Panc1 (cell line): ENCODE measurements at regions not wholly inside any gene's neighbourhood (a gene's known extent, or its start where the extent isn't known, plus 50 kb on each side); places are given as distances from the start of the nearest gene placed in this dataset.

Source experiments
- ATAC-seq: fragments of 200-7000 bp; cut with Tn5 transposase; 2 replicates; pipeline ENCODE4 v1.9.1; 2020; ENCODE audit warnings: mild to moderate bottlenecking, moderate library complexity
- BruUV-seq: library from RNA; stranded (reverse); fragments of 400-500 nt; replicated peaks from 2 replicates; lab custom pipeline; 2021; lab: Mats Ljungman, UMichigan
- CTCF ChIA-PET: fragments of 300-600 bp; sonication (Branson Sonifier 250); formaldehyde crosslinking; loops from one replicate; lab custom pipeline; 2022; ENCODE audit warnings: antibody characterized with exemption; lab: Charles Lee
- POLR2A ChIA-PET: fragments of 300-600 bp; sonication (Branson Sonifier 250); formaldehyde crosslinking; loops from one replicate; lab custom pipeline; 2022; ENCODE audit warnings: antibody characterized with exemption; lab: Charles Lee
- DNase-seq: peaks from one replicate; pipeline ENCODE4 v3.0.0-alpha.2; 2010; ENCODE audit warnings: low read depth, low spot score
- H3K27ac ChIP-seq: 2 replicates; pipeline ENCODE4 v1.5.1; 2011; ENCODE audit warnings: mild to moderate bottlenecking, low read length, inconsistent platforms
- H3K27me3 ChIP-seq: fragments of 200-500 bp; sonication (Bioruptor generic); 2 replicates; pipeline ENCODE4 v1.6.0; 2014; ENCODE audit warnings: low read length, inconsistent platforms; ENCODE audit not compliant: control insufficient read depth, insufficient read depth
- H3K36me3 ChIP-seq: fragments of 200-500 bp; sonication (Bioruptor generic); 2 replicates; pipeline ENCODE4 v1.5.1; 2014; ENCODE audit warnings: inconsistent platforms, mild to moderate bottlenecking, low read length, moderate library complexity; ENCODE audit not compliant: control insufficient read depth, insufficient read depth
- H3K4me1 ChIP-seq: 2 replicates; pipeline ENCODE4 v1.5.1; 2011; ENCODE audit warnings: inconsistent platforms, mild to moderate bottlenecking, low read length, moderate library complexity; ENCODE audit not compliant: control insufficient read depth, insufficient read depth
- H3K4me3 ChIP-seq, 2 experiments: 2 replicates each; pipeline ENCODE4 v1.5.1; 2011 to 2012; ENCODE audit warnings: low read depth in 2 of 2, low read length in 2 of 2, mild to moderate bottlenecking in 2 of 2, inconsistent platforms in 1 of 2, moderate library complexity in 1 of 2
- H3K9me3 ChIP-seq: fragments of 200-500 bp; sonication (Bioruptor generic); 2 replicates; pipeline ENCODE4 v1.5.1; 2014; ENCODE audit warnings: low read depth, mild to moderate bottlenecking, inconsistent platforms, low read length, moderate library complexity; ENCODE audit not compliant: control insufficient read depth, insufficient read depth
- POLR2AphosphoS5 ChIP-seq: IDR thresholded peaks from 2 replicates; pipeline ENCODE4 v1.6.1; 2012; ENCODE audit warnings: mild to moderate bottlenecking, low read depth, low read length, moderate library complexity
- REST ChIP-seq, 2 experiments: IDR thresholded peaks; 2 replicates each; pipeline ENCODE4 v1.6.1; 2011 to 2012; ENCODE audit warnings: low read depth in 2 of 2, control low read depth in 1 of 2, low read length in 1 of 2, mild to moderate bottlenecking in 1 of 2, moderate library complexity in 1 of 2; ENCODE audit not compliant: insufficient read depth in 1 of 2
- SIN3A ChIP-seq: IDR thresholded peaks from 2 replicates; pipeline ENCODE4 v1.6.1; 2012; ENCODE audit warnings: low read depth, mild to moderate bottlenecking, low read length, moderate library complexity, borderline replicate concordance; ENCODE audit not compliant: insufficient read depth
- TCF7L2 ChIP-seq: IDR thresholded peaks from 2 replicates; pipeline ENCODE4 v1.6.1; 2011; ENCODE audit warnings: mild to moderate bottlenecking, low read depth, low read length, inconsistent platforms
- in situ Hi-C: cut with HindIII; loops from 2 replicates; pipeline ENCODE4 v1.10.0; 2016; ENCODE audit warnings: low sequenced_read_pairs, low pct_unique_long_range_greater_than_20kb
- intact Hi-C: fragments of 100-400 bp; cut with micrococcal nuclease; formaldehyde crosslinking; loops from one replicate; pipeline ENCODE4 v1.10.0; 2022; ENCODE audit not compliant: unreplicated experiment
- TF ChIP-seq, protein P1 (sequence below): fragments of 450-650 bp; IDR thresholded peaks from 2 replicates; pipeline ENCODE4 v1.5.1; 2017; ENCODE audit warnings: mild to moderate bottlenecking

DNA sequence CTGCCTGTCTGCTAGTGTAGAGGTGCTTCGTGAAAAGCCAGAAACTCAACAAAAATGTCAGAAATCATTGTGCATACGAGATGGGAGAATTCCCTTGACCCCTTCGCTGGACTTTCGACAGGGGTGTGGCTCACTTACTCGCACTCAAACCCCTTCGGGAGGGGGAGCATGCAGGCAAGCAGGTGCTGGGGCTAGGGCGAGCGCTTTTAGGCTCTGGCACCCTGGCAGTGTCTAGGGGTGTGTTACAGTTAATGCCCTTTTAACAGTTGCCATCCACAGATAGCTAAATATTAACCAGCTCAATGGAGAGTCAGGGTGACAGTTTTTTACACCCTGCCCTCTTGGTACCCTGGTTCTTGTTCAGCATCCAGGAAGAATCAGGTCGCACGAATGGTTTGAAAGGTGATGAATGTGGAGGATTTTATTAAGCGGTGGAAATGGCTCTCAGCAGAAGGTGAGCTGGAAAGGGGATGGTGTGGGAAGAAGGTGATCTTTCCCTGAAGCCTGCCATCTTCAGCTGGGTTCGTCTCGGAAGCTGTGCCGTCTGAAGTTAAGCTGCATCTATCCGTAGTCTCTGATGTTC lies 59.6 kb upstream of the SHANK2 start:
- Histone ChIP-seq H3K27me3 (peaks cover 8% of the 10 kb centered on the region; the same call in 1 of the 2 replicates), H3K27ac (no peak overlapping the region), H3K4me1 (no peaks in the 10 kb centered on the region), H3K4me3 (no peak overlapping the region), H3K36me3 (no peaks in the 10 kb centered on the region), H3K9me3 (no peaks in the 10 kb centered on the region)
- ChIA-PET CTCF (no interaction called here), POLR2A (interaction anchor here (0.5 kb wide), 1 partner anchor 78 kb away, joined by 4 read pairs; no protein-coding TSS in a partner anchor)
- intact Hi-C loops = no loop called here
- BruUV-seq = no TSS peak
- DNase-seq (no peak), ATAC-seq (no peak)
- in situ Hi-C loops = no loop called here
- TF ChIP-seq REST (IDR thresholded peaks at IDR 0.05; ENCODE audit: insufficient read depth in 1 of 2, low read depth in 2 of 2, low read length in 1 of 2) = no peak
- no peak for TF ChIP-seq TCF7L2
- TF ChIP-seq POLR2AphosphoS5 = no peak
- TF ChIP-seq SIN3A = no peak
- TF ChIP-seq, protein P1, sequence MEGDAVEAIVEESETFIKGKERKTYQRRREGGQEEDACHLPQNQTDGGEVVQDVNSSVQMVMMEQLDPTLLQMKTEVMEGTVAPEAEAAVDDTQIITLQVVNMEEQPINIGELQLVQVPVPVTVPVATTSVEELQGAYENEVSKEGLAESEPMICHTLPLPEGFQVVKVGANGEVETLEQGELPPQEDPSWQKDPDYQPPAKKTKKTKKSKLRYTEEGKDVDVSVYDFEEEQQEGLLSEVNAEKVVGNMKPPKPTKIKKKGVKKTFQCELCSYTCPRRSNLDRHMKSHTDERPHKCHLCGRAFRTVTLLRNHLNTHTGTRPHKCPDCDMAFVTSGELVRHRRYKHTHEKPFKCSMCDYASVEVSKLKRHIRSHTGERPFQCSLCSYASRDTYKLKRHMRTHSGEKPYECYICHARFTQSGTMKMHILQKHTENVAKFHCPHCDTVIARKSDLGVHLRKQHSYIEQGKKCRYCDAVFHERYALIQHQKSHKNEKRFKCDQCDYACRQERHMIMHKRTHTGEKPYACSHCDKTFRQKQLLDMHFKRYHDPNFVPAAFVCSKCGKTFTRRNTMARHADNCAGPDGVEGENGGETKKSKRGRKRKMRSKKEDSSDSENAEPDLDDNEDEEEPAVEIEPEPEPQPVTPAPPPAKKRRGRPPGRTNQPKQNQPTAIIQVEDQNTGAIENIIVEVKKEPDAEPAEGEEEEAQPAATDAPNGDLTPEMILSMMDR = no peak

GRCh38 chr11:71311176-71311925 lies 59.0 kb upstream of the SHANK2 start:
- H3K27me3 ChIP-seq = peaks cover 8% of the 10 kb centered on the region; the same call in 1 of the 2 replicates
- ATAC-seq = no peak; the same call in 1 of the 2 replicates
- DNase-seq = no peak
- H3K36me3 ChIP-seq = no peaks in the 10 kb centered on the region
- no peaks in the 10 kb centered on the region for H3K9me3 ChIP-seq
- no peak overlapping the region for H3K27ac ChIP-seq
- H3K4me1 ChIP-seq = no peaks in the 10 kb centered on the region
- no peak overlapping the region for H3K4me3 ChIP-seq
- no TSS peak for BruUV-seq
- in situ Hi-C loops (no loop called here), intact Hi-C loops (no loop called here)
- CTCF ChIA-PET = no interaction called here
- POLR2A ChIA-PET = no interaction called here
- TF ChIP-seq, protein P1 = no peak
- TF ChIP-seq REST (IDR thresholded peaks at IDR 0.05; ENCODE audit: insufficient read depth in 1 of 2, low read depth in 2 of 2, low read length in 1 of 2) (no peak), SIN3A (no peak), POLR2AphosphoS5 (no peak), TCF7L2 (no peak)
